NCI-H1105 (cell line): ENCODE measurements at regions not wholly inside any gene's neighbourhood (a gene's known extent, or its start where the extent isn't known, plus 50 kb on each side); places are given as distances from the start of the nearest gene placed in this dataset.
"Not testable (repeated sequence)": the region's sequence is repeated elsewhere in the genome, so short reads cannot be mapped to it uniquely, and the experiment has no call there.

Experiments used
- DNase-seq: peaks from one replicate; lab custom pipeline; 2025; lab: John Stamatoyannopoulos, UW

GRCh38 chr1:170789063-170789462 lies 125.1 kb downstream of the PRRX1 start:
- no peak for DNase-seq

- no peak for DNase-seq
Measured at GRCh38 chr1:170790175-170790574, 126.2 kb downstream of the PRRX1 start.

DNA sequence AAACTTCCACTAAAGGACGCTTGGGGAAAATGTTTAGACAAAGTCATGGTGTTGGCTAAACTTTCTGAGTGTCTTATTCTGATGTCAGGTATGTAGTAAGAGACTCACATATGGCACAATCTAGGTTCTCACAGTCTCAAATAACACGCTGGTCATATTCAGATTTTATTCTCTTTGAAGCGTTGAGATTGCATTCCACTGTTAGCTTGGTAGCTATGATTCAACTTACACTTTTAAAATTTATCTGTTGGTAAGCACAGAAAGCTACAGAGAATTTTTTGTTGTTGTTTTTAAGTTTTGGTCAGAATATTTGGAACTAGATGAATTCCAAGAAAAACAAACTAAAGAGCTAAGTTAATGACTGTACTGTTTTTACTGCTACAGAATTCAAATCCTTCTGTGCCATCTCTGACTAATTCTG lies 126.7 kb downstream of the PRRX1 start:
- DNase-seq, result no peak

GRCh38 chr1:170791941-170792340 lies 128.0 kb downstream of the PRRX1 start:
- no peak for DNase-seq

GRCh38 chr1:170800265-170800664 lies 135.1 kb upstream of the MROH9 start:
- DNase-seq, result no peak

DNA sequence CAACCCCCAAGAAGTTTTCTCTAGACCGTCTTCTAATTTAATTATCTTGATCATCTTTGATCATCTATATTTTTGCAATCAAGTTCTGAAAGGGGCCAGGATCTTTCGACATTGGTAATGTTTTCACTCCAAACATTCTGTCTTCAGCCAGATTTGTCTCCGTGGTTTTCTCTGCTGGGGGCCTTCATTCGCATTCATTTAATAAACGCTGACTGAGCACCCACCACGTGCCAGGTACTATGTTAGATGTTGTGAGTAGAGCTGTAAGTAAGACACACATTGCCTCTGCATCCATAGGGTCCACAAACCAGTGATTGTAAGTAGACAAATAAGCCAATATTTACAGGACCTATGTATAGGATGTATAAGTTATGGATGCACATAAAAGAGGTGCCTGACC lies 134.5 kb upstream of the MROH9 start:
- DNase-seq, result no peak

- DNase-seq, result no peak
Measured at GRCh38 chr1:170803711-170804110, 131.6 kb upstream of the MROH9 start.

DNA sequence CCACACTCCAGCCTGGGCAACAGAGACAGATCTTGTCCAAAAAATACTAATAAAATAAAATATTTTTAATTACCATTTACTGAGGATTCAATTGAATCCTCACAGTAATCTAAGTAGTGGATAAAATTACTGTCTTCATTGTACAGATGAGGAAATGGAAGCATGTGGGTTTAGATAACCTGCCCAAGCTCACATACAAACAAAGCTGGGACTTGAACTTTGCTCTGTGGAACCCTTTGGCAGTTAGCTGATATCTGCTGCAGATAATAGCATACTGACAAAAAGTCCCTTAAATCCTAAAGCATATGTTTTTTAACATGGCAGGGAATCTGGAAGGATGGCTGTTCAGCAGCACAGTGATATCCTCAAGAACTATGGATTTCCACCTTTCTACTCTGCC lies 130.9 kb upstream of the MROH9 start:
- DNase-seq, result no peak

GRCh38 chr1:170804879-170805278 lies 130.5 kb upstream of the MROH9 start:
- no peak for DNase-seq

GRCh38 chr1:170806961-170807360 lies 128.4 kb upstream of the MROH9 start:
- no peak for DNase-seq

DNA sequence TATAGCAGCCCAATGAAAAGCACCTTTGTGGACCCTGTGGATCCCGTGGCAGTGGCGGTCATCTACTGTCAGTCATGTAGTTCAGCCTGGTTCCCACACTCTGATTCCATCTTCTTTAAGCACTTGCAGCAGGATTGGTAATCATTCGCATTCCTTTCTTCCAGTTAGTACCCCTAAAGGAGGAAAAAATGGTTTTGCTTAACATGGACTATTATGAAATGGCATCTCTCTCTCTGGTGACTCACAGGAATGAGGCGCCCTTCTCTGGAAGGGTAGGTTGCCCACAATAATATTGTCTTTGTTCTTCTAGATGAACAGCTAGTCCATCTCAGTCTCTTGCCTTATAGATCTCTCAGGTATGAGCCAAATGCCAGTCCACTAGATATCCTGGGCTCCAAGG lies 127.9 kb upstream of the MROH9 start:
- no peak for DNase-seq

DNA sequence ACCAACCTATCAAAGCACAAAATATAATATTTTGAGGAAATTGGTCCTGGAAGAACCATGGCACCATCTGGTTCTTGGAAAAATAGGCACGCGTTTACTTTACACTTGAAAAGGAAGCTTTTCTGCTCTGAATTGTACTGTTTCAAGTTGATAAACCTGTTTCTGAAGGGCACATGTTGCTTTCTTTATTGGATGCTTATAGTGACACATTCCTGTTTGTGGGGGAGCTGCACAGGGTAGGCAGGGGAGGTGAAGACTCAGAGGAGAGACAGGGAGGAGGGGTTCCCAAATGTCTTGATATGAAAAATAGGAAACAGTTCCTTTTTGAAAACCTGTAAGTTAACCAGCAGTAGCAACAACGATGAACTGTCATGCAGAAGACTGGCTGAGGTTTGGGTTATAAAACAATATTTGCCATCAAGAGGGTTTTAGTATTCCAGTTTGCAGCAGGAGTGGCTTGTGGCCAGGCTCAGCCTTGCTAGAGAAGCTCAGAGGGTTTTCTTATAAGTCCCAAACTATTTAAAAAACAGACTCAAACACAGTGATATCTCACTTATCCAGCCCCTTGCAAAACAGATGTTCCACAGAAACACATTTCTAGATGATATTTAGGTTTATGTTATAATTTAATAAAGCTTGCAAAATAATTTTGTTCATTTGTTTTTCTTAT lies 127.0 kb upstream of the MROH9 start:
- DNase-seq, result no peak

- not testable (repeated sequence) for DNase-seq
Measured at GRCh38 chr1:170811013-170811412, 124.3 kb upstream of the MROH9 start.

- no peak for DNase-seq
Measured at GRCh38 chr1:170819781-170820180, 115.6 kb upstream of the MROH9 start.

- no peak for DNase-seq
Measured at GRCh38 chr1:170823120-170823519, 112.2 kb upstream of the MROH9 start.

DNA sequence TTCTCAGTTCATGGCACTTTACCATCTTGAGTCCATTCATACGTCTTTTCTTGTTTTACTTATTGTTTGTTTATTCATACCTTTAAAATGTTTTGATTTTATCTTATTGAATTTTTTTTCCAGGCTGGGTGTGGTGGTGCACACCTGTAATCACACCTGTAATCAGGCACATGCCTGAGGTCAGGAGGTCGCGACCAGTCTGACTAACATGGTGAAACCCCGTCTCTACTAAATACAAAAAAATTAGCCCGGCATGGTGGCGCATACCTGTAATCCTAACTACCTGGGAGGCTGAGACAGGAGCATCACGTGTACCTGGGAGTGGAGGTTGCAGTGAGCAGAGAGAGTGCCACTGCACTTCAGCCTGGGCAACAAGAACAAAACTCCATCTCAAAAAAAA lies 104.1 kb upstream of the MROH9 start:
- no peak for DNase-seq

- no peak for DNase-seq
Measured at GRCh38 chr1:170836141-170836540, 99.2 kb upstream of the MROH9 start.

DNA sequence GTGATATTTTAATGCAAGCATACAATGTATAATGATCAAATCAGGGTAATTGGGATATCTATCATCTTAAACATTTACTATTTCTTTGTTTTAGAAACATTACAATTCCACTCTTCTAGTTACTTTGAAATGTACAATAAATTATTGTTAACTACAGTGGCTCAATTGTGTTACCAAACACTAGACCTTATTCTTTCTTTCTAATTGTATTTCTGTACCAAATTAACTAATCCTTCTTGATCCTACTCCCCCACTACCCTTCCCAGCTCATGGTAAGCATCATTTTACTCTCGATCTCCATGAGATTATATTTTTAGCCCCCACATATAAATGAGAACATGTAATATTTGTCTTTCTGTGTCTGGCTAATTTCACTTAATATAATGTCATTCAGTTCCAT lies 95.0 kb upstream of the MROH9 start:
- DNase-seq, result no peak

GRCh38 chr1:170853302-170853701 lies 82.0 kb upstream of the MROH9 start:
- no peak for DNase-seq

DNA sequence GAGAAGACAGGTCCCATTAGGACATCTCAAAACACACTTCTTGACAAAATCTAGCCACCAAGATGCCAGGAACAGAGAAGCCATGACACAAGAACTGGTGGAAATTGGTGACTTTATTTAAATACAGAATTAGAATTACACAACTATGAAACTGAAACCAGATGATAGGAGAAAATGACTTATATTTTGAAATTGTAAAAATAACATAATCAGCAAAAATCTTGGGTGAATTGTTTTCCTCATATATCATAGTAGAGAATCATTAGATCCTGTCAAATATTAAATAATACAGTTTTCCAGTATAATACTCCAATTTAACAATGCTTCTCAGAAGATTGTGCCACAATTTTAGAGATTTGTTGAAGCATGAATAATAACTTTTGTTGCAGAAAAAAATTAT lies 81.5 kb upstream of the MROH9 start:
- no peak for DNase-seq

- DNase-seq, result no peak
Measured at GRCh38 chr1:170854677-170855076, 80.7 kb upstream of the MROH9 start.

- no peak for DNase-seq
Measured at GRCh38 chr1:170856455-170856854, 78.9 kb upstream of the MROH9 start.

GRCh38 chr1:170857955-170858354 lies 77.4 kb upstream of the MROH9 start:
- peak; percentile 29 for DNase-seq

DNA sequence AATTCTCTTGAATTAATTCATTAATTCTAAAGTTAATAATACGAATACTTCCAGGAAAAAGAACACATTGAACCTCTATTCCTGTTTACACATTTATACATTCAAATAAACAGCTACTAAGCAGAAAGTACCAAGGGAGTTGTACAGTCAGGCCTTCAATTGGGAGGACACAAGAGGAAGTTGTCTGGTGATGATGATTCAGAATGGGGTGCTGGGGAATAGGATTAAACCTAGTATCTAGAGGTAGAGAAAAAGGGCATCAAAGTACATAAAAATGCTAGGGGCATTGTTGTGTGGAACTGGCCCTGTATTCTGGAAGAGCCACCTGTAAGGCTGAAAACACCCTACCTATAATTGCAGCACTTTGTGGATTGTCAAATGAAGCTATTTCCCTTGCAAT lies 71.7 kb upstream of the MROH9 start:
- no peak for DNase-seq

- no peak for DNase-seq
Measured at GRCh38 chr1:170864238-170864637, 71.1 kb upstream of the MROH9 start.
